COLO829 (cell line): ENCODE measurements at regions not wholly inside any gene's neighbourhood (a gene's known extent, or its start where the extent isn't known, plus 50 kb on each side); places are given as distances from the start of the nearest gene placed in this dataset.
"Not testable (repeated sequence)": the region's sequence is repeated elsewhere in the genome, so short reads cannot be mapped to it uniquely, and the experiment has no call there.

ENCODE experiments used
- DNase-seq: peaks from one replicate; pipeline ENCODE4 v3.0.0; 2012; ENCODE audit warnings: low spot score

GRCh38 chrX:73943693-73944562 lies 91.4 kb upstream of the XIST start:
- DNase-seq = peak; percentile 78

- no peak for DNase-seq
These were observed 88.5 kb upstream of the XIST start for GRCh38 chrX:73940893-73941470.

- DNase-seq = not testable (repeated sequence)
These were observed 85.3 kb upstream of the XIST start for GRCh38 chrX:73937843-73938242.

GRCh38 chrX:73932522-73932921 lies 80.0 kb upstream of the XIST start:
- DNase-seq = no peak

- no peak for DNase-seq
These were observed 77.8 kb upstream of the XIST start for GRCh38 chrX:73930300-73930699.

GRCh38 chrX:73922856-73923455 lies 70.4 kb upstream of the XIST start:
- peak; percentile 66 for DNase-seq

GRCh38 chrX:73916931-73917667 lies 64.6 kb upstream of the XIST start:
- DNase-seq = peak; percentile 83

GRCh38 chrX:73916489-73916888 lies 64.0 kb upstream of the XIST start:
- DNase-seq = no peak

GRCh38 chrX:73914792-73915191 lies 62.3 kb upstream of the XIST start:
- not testable (repeated sequence) for DNase-seq

GRCh38 chrX:73913580-73913979 lies 61.1 kb upstream of the XIST start:
- peak; percentile 63 for DNase-seq

- DNase-seq = not testable (repeated sequence)
These were observed 59.4 kb upstream of the XIST start for GRCh38 chrX:73911946-73912345.

- DNase-seq = not testable (repeated sequence)
These were observed 53.3 kb upstream of the XIST start for GRCh38 chrX:73905749-73906374.

- DNase-seq = no peak
These were observed 51.4 kb upstream of the XIST start for GRCh38 chrX:73903941-73904340.
